Hematopoietic multipotent progenitor cell treated with erythropoietin and hydrocortisone succinate and interleukin-3 and kit ligand, for 6 days (in vitro differentiated cells): ENCODE measurements at regions not wholly inside any gene's neighbourhood (a gene's known extent, or its start where the extent isn't known, plus 50 kb on each side); places are given as distances from the start of the nearest gene placed in this dataset.
"Not testable (repeated sequence)": the region's sequence is repeated elsewhere in the genome, so short reads cannot be mapped to it uniquely, and the experiment has no call there.

Experiments used
- DNase-seq: peaks from one replicate; pipeline ENCODE4 v3.0.0-alpha.2; 2015

DNA sequence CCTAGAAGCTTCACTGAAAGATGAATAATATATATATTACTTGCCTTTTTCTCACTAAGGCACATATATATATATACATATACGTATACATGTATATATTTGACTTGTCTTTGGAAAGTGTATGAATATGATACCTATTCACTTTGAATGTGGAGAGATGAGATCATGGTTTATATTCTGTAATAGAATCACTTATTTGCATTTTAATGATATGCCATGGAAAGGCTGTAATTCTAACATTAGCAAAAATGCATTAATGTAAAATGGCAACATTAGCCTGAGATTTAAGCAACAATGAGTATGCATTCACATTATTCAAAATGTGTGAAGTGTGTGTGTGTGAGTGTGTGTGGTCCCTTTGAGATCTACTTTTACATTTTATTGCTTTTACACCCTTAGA, 54.5 kb upstream of the PRKD1 start:
- no peak for DNase-seq

- no peak for DNase-seq
Measured at GRCh38 chr14:29982993-29983392, 55.3 kb upstream of the PRKD1 start.

DNA sequence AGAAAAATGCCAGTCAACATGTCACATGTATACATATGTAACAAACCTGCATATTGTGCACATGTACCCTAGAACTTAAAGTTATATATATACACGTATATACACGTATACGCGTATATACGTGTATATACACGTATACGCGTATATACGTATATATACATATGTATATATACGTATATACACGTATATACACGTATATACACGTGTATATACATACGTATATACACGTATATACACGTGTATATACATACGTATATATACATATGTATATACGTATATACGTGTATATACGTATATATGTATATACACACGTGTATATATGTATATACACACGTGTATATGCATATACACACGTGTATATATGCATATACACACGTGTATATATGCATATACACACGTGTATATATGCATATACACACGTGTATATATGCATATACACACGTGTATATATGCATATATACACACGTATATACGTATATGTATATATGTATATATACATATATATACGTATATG, 62.8 kb upstream of the PRKD1 start:
- not testable (repeated sequence) for DNase-seq

GRCh38 chr14:29990993-29991392, 63.3 kb upstream of the PRKD1 start:
- DNase-seq, result no peak

GRCh38 chr14:29993143-29993542, 65.5 kb upstream of the PRKD1 start:
- no peak for DNase-seq

- no peak for DNase-seq
Measured at GRCh38 chr14:29999013-29999539, 71.4 kb upstream of the PRKD1 start.

GRCh38 chr14:30002859-30003258, 75.2 kb upstream of the PRKD1 start:
- DNase-seq, result no peak

DNA sequence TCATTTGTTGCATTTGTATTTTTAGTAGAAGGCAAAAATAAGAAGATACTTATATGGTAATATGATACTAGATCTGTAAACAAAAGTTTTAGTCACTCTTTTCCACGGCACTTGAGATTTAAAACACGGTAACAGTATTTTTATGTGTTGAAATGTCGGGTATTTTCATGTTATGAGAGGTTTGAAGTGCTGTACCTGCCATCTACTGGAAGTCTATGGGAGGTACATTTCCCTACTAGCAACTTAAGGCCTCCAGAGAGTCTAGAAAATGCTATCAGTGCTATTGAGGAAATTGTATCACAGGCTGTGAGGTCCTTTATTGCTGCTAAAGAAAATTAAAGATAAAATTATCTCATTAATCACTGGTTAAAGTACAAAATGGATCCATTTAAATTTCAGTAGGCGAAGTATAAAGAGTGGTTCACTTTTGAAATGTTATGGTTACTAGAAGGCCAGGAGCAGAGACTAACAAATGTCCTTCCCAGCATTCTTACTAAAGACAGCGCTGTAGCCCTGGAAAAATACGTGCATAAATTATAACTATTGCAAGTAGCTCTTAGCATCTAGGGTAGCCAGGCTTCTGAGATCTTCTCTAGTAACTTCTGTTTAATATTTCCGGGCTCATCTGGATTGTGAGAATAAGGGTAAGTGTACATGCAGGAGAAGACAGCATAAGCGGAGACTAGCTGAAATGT, 77.6 kb upstream of the PRKD1 start:
- peak; percentile 45 for DNase-seq

DNA sequence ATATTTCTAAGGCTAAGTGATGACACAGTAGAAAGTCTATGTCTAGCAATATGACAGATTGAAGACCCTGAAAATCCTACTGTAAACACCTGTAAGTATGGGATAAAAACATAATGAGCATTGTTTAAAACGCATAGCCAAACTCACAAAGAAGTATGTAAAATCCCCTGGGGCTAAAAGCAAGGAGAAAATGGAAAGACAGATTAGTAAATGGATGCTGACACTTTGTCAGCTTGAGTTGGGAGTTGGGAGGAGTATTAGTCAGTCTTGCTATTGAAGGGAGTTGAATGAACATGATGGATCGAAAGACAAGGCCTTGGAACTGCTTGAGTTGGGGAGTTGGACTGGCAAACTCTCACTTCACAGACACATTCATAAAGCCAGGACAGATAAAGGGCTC, 79.0 kb upstream of the PRKD1 start:
- DNase-seq, result no peak

GRCh38 chr14:30015489-30015888, 87.8 kb upstream of the PRKD1 start:
- no peak for DNase-seq

DNA sequence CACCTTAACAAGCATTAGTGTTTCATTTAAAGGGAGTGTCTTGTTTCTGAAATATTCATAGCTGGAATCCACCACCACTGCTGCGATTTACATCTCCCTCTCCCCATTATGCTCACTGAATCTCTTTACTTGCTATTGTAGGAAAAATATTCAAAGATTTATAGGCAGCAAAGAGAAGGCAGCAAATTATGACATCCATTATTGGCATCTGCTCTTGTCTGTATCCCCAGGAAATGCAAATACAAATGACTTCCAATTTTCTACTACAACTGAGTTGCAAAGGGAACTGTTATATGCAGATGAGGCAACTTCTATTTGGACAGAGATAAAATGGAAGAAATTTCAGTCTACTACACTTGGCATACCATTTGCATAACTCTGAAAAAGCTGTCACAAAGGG, 88.4 kb upstream of the PRKD1 start:
- no peak for DNase-seq

DNA sequence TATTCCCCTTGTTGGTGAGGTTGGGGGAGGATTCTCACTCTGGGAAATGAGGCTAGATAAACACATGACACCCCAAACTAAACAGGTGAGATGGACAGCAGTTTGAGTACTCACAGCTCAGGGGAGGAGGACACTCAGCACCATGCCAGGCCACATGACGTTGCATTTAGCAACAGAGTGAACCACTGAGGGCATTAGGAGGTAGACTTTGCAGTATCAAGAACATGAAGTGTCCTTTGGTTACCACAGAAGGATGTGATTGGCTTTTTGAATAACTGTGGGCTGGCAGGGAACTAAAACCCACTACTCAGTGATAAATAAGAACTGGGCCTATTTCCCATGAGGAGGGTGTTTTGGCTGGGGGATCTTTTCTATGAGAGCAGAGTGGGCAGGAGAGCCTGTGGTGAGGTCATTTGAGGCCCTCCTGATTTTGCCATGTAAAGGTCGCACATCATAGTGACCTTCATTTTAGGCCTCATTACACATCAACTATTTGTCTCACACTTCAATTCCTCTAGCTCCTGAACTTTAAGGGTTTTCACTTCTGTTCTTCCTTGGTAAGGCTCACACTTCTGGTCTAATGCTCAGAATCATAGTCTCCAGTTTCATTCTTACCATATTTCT, 89.8 kb upstream of the PRKD1 start:
- no peak for DNase-seq

- DNase-seq, result no peak
Measured at GRCh38 chr14:30020271-30020670, 92.6 kb upstream of the PRKD1 start.

- no peak for DNase-seq
Measured at GRCh38 chr14:30020687-30021086, 93.0 kb upstream of the PRKD1 start.

- DNase-seq, result not testable (repeated sequence)
Measured at GRCh38 chr14:30023350-30023749, 95.7 kb upstream of the PRKD1 start.

DNA sequence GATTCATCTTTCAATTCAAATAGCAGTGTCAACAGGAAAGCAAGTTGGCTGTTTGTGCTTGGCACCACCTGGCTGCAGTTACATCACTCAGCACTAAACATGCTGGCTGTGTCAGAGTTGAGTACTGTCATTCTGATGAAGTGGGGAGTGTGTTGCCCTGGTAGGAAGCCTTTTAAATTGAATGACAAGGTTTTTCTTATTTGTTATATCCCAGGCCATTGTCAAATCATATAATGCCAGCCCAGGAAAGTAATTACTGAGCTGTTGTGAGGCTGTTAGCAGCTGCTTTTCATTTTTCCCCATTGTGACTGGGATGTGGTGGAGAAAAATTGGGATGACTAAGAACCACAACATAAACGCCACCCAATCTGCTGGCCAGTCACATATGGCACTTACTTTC, 106.5 kb upstream of the PRKD1 start:
- DNase-seq, result no peak

- no peak for DNase-seq
Measured at GRCh38 chr14:30035361-30035760, 107.7 kb upstream of the PRKD1 start.

DNA sequence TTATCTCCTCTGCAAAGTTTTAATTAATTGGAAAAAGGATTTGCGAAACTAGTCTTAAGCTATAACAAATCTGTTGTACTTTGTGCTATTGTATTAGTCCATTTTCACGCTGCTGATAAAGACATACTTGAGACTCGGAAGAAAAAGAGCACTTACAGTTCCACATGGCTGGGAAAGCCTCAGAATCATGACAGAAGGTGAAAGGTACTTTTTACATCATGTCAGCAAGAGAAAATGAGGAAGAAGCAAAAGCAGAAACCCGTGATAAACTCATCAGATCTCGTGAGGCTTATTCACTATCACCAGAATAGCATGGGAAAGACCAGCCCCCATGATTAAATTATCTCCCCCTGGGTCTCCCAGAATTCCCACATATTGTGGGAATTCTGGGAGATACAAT, 118.1 kb upstream of the PRKD1 start:
- DNase-seq, result no peak

DNA sequence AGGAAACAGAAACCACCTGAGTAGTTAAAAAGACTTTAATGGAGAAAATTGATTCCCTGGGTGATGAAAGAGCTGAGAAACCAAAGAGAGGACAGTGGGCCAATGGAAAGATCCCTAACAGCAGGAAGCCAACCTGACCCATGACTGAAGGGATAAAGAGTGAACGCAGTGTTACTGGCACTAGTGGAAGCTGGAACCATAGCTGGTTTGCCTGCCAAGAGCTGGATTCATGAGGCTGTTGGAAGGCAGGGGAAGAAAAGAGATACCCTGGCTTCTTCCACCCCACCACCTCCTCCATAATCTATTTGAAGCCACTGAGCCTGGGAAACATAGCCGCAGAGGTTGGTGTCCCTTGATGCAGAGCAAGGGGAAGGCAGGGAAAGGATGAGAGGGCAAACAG, 125.5 kb upstream of the PRKD1 start:
- DNase-seq, result no peak

DNA sequence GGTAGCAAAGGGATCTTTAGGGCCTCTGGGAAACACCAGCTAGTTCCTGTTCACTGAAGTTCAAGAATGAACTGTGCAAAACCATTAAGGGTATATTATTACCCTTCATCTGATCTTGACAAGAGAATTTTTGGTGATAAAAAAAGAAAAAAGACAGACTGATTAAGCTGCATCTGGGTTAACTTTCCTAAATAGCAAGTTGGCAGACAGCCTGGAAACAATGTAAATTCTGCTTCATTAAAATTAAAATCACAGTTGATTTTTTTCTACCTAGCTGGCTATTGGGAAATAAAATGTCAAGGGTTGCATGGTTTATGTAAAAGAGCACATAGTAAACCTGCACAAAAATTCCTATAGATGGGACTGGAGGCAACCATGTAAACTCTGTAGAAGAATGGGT, 126.6 kb upstream of the PRKD1 start:
- DNase-seq, result no peak

DNA sequence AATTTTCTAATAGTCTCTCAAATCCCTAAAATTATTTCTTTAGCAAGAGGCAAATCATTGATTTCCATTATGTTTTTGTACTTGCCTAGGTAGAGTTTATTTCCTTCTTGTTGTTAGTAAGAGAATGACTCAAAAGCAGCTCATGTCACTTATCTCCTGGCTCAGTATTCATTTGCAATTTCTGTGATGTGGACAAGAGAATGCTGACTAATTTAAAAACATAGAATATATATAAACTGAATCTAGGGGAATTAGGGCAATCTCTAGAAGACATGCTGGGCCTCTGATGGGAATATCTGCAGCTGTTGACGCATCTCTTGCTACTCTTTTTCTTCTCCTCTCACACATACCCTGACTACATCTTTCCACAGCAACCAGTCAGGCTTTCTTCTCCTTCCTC, 130.8 kb upstream of the PRKD1 start:
- no peak for DNase-seq

GRCh38 chr14:30063746-30064145, 136.1 kb upstream of the PRKD1 start:
- no peak for DNase-seq

DNA sequence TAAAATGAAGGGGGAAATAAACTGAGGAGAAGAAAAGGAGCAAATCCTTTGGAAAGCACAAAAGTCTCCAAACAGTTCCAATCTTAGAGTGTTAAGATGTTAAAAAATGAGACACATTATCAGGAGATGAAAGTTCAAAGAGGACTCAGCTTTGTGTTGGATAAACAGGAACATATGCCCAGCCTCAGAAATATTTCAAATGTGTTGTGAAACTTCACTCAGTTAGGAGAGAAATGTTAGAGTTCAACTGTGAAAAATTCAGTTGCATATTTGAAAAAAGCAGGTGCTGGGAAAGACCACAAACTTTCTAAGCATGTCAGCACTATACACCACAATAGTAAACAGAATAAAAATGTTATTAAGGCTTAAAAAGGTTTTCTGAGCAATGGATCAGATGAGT, 136.8 kb upstream of the PRKD1 start:
- no peak for DNase-seq

- no peak for DNase-seq
Measured at GRCh38 chr14:30069536-30069935, 141.9 kb upstream of the PRKD1 start.

DNA sequence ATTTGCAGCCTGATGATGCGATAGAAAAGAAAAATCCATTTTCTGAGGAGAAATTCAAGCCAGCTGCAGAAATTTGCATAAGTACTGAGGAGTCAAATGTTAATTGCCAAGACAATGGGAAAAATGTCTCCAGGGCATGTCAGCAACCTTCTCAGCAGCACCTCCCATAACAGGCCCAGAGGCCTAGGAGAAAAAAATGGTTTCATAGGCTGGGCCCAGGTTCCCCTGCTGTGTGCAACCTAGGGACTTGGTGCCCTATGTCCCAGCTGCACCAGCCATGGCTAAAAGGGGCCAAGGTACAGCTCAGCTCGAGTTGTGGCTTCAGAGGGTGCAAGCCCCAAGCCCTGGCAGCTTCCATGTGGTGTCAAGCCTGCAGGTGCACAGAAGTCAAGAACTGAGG, 144.8 kb upstream of the PRKD1 start:
- not testable (repeated sequence) for DNase-seq
